ENCODE measurements at regions not wholly inside any gene's neighbourhood (a gene's known extent, or its start where the extent isn't known, plus 50 kb on each side); places are given as distances from the start of the nearest gene placed in this dataset.

GRCh38 chr5:24732184-24732583 lies 87.4 kb upstream of the CDH10 start:
- no peak for TF ChIP-seq POLR2A (IDR thresholded peaks at IDR 0.05; ENCODE audit: low read depth, low read length)
- TF ChIP-seq POLR2AphosphoS5 (IDR thresholded peaks at IDR 0.05; ENCODE audit: low read depth, low read length): no peak
- TF ChIP-seq TAF1 (IDR thresholded peaks at IDR 0.05; ENCODE audit: borderline replicate concordance, low read depth, low read length): no peak
- no peak for FAIRE-seq
- no peak for DNase-seq (ENCODE audit: insufficient read length)

GRCh38 chr5:24720743-24721142 lies 76.0 kb upstream of the CDH10 start:
- DNase-seq (ENCODE audit: insufficient read length) (no peak), FAIRE-seq (no peak)
- no peak for TF ChIP-seq POLR2A (IDR thresholded peaks at IDR 0.05; ENCODE audit: low read depth, low read length)
- no peak for TF ChIP-seq TAF1 (IDR thresholded peaks at IDR 0.05; ENCODE audit: borderline replicate concordance, low read depth, low read length)
- TF ChIP-seq POLR2AphosphoS5 (IDR thresholded peaks at IDR 0.05; ENCODE audit: low read depth, low read length): no peak

GRCh38 chr5:24714746-24715145 lies 70.0 kb upstream of the CDH10 start:
- TF ChIP-seq POLR2A (IDR thresholded peaks at IDR 0.05; ENCODE audit: low read depth, low read length): no peak
- FAIRE-seq: no peak
- no peak for DNase-seq (ENCODE audit: insufficient read length)

GRCh38 chr5:24712947-24713346 lies 68.2 kb upstream of the CDH10 start:
- no peak for FAIRE-seq

GRCh38 chr5:24712047-24712446 lies 67.3 kb upstream of the CDH10 start:
- FAIRE-seq (no peak), DNase-seq (ENCODE audit: insufficient read length) (no peak)
- TF ChIP-seq TAF1 (IDR thresholded peaks at IDR 0.05; ENCODE audit: borderline replicate concordance, low read depth, low read length) (no peak), POLR2A (IDR thresholded peaks at IDR 0.05; ENCODE audit: low read depth, low read length) (no peak), POLR2AphosphoS5 (IDR thresholded peaks at IDR 0.05; ENCODE audit: low read depth, low read length) (no peak)

More at GRCh38 chr5:24712947-24713346, 68.2 kb upstream of the CDH10 start:
- TF ChIP-seq POLR2AphosphoS5 (IDR thresholded peaks at IDR 0.05; ENCODE audit: low read depth, low read length) (no peak), TAF1 (IDR thresholded peaks at IDR 0.05; ENCODE audit: borderline replicate concordance, low read depth, low read length) (no peak), POLR2A (IDR thresholded peaks at IDR 0.05; ENCODE audit: low read depth, low read length) (no peak)
- no peak for DNase-seq (ENCODE audit: insufficient read length)

- DNase-seq (ENCODE audit: insufficient read length) (no peak), FAIRE-seq (no peak)
- TF ChIP-seq TAF1 (IDR thresholded peaks at IDR 0.05; ENCODE audit: borderline replicate concordance, low read depth, low read length): no peak
- no peak for TF ChIP-seq POLR2A (IDR thresholded peaks at IDR 0.05; ENCODE audit: low read depth, low read length)
- TF ChIP-seq POLR2AphosphoS5 (IDR thresholded peaks at IDR 0.05; ENCODE audit: low read depth, low read length): no peak
Measured at GRCh38 chr5:24703934-24704333, 59.2 kb upstream of the CDH10 start.
